ENCODE measurements at regions not wholly inside any gene's neighbourhood (a gene's known extent, or its start where the extent isn't known, plus 50 kb on each side); places are given as distances from the start of the nearest gene placed in this dataset.

DNA sequence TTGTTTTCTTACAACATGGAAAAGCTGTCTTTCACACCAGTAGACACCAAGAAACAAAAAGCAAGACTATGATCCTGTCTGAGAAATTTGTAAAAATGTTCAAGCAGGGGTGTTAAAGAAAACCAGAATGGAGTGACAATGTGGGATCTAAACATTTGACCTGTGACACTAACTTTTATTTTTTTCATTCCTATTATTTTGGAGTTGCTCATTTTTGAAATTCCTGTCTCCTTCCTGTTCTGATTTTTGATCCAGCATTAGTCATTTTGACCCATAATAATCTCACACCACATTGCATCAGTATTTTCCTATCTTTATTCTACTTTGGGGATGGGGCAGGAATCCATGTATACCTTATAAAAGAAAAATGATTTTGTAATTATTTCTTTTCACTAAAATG is 164.2 kb downstream of the DLEU7 start:
- DNase-seq (ENCODE audit: low read depth in 4 of 4, low spot score in 3 of 4): no peak

- no peak for DNase-seq (ENCODE audit: low read depth in 4 of 4, low spot score in 3 of 4)
Measured at GRCh38 chr13:50682002-50682401, 161.5 kb downstream of the DLEU7 start.

DNA sequence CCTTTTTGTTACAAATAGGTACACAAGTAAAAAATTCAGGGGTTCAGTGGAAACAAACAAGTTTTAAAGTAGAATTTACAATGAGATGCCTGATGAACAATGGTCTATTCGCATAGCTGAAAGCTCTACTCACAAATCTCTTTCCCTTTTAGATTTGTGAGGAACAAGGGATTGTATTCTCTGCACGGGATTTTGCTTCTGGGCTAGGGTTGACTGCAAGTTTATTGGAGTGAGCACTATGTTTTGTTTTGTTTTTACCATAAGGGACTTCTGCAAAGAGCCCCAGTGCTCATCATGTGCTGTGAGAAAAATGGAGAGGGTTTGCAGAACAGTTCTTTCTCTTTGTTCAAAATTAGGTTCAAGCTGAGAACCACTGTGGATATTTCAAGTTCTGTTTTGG is 160.5 kb downstream of the DLEU7 start:
- DNase-seq (ENCODE audit: low read depth in 4 of 4, low spot score in 3 of 4): no peak

DNA sequence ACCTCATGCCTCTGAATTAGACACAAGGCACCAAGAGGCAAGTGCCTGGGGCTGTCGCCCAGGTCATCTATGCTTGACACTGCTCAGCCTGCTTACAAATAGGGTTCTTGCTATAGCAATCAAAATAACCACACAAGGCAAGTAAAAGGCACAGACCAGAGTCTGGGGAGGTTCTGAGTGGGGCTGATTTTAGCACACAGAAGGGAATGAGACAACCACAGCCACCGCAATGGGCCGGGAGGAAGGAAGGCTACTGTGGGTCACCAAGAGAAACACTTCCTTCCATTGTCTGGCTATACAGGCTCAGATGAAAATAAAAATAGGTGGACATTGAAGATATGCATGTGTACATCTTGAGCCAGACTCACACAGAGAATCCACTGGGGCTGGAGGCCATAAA is 159.1 kb downstream of the DLEU7 start:
- DNase-seq (ENCODE audit: low read depth in 4 of 4, low spot score in 3 of 4): no peak

DNA sequence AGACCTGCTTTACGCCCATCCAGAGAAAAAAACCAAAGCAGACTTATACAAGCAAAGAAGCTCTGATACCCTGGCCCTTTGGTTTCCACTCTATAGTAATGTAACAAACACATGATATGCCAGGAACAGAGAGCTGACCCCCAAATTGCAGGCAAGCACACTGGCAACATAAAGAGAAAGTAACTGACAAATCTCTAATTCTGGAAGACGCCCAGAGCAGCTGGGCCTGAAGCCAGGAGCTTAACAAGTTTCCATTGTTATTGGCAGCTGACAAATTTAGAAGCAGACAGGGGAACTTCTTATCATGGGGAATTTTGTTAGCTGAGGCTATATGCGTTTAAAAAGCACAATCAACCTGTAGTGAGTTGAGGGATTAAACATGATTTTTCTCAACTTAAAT is 158.0 kb downstream of the DLEU7 start:
- DNase-seq (ENCODE audit: low read depth in 4 of 4, low spot score in 3 of 4): no peak

- DNase-seq (ENCODE audit: low read depth in 4 of 4, low spot score in 3 of 4): no peak
Measured at GRCh38 chr13:50685956-50686355, 157.5 kb downstream of the DLEU7 start.

GRCh38 chr13:50686551-50686950 is 156.9 kb downstream of the DLEU7 start:
- DNase-seq (ENCODE audit: low read depth in 4 of 4, low spot score in 3 of 4): no peak

DNA sequence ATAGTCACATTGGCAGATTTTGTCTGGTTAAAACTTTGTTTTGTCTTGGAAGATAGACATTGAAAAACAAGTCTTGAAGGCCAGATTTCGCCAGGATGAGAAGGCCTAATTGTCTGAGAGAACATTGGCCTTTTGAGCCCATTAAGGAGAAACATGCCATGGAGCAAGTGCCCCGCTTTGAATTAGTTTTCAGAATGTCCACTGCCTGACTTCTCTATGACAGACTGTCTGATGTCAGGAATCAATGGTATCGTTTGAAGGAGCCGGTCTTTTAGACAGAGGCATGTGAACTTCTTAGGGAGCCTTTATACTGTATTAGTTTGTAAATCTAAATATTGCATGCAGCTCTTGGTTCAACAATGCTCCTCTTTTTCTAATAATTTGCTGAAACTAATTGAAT is 155.9 kb downstream of the DLEU7 start:
- DNase-seq (ENCODE audit: low read depth in 4 of 4, low spot score in 3 of 4): no peak

- no peak for DNase-seq (ENCODE audit: low read depth in 4 of 4, low spot score in 3 of 4)
Measured at GRCh38 chr13:50690006-50690405, 153.5 kb downstream of the DLEU7 start.

- DNase-seq (ENCODE audit: low read depth in 4 of 4, low spot score in 3 of 4): no peak
Measured at GRCh38 chr13:50691176-50691680, 152.3 kb downstream of the DLEU7 start.

DNA sequence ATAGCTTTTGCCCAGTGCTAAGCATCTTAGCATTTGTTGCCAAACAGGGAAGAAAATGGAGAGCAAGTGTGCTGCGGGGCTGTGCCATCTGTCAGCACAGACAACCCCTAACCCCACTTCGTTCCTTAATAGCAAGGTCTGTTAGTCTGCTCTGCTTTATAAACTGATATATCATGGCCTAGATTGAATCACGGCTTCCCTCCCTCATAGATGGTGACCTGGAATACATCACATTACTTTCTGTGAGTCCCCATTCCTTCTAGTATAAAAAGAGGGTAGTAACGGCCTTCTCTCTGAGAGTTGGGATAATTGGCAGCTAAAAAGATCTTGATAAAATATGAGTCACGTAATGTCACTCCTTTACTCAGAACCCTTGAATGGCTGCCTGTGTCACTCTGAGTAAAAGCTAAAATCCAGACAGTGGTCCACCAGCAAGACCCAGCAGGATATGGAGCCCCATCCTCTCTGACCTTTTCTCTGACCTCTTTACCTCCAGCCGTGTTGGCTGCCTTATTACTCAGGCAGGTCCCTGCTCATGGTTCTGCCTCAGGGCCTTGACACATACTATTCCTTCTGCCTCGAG is 151.7 kb downstream of the DLEU7 start:
- no peak for DNase-seq (ENCODE audit: low read depth in 4 of 4, low spot score in 3 of 4)

- DNase-seq (ENCODE audit: low read depth in 4 of 4, low spot score in 3 of 4): no peak
Measured at GRCh38 chr13:50692396-50692915, 151.0 kb downstream of the DLEU7 start.

DNA sequence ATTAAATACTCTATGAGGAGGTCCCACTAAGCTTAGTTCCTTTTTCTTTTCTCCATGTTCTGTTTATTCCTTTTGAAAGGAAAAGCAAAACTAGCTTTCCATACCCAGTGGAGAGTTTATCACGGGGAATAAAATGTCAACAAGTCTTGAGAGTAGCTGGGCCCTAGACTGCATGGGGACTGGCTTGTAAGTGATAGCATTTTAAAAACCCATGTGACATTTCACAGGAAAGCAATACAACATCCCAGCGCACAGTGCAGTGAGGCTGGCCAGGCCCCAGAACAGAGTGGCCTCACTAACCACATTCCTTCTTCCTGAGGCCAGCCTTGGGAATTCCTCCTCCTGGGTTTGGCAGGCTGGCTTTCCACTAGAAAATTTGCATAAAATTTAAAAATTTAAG is 149.8 kb downstream of the DLEU7 start:
- no peak for DNase-seq (ENCODE audit: low read depth in 4 of 4, low spot score in 3 of 4)

DNA sequence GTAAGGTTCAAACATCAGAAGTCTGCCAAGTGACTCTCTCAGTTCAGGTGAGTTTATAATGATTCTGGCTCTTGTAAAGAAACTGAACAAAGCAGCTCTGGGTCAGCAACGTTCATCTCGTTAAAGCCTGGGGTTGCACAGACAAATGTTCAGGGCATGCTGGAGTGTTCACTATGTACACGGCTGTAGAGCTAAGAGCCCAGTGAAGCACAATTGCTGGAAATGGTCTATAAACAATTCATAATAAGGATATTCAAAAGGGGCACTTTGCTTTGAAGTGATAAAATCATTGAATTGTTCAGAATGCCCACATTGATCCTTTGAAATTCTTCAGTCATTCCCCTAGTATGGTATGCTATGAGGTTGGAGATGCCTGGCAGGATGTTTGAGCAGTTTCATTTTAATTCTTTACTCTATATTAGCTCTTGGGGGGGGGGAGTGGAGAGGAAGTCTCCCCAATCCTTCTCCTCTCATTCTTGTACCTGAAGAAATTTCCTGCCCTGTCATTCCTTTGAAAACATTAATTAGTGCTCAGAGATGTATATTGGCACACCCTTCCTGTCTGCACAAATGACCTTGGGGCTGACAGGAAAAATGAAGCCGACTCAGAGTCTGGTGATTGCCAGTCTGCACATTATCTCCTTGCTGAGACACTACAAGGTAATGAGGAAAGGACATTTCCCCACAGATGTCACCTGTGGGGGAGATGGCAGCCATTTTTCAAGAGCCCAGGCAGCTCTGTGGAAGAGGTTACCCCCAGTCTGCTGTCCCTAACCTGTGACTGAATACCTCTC is 145.5 kb downstream of the DLEU7 start:
- no peak for DNase-seq (ENCODE audit: low read depth in 4 of 4, low spot score in 3 of 4)

GRCh38 chr13:50699874-50700663 is 143.4 kb downstream of the DLEU7 start:
- no peak for DNase-seq (ENCODE audit: low read depth in 4 of 4, low spot score in 3 of 4)

DNA sequence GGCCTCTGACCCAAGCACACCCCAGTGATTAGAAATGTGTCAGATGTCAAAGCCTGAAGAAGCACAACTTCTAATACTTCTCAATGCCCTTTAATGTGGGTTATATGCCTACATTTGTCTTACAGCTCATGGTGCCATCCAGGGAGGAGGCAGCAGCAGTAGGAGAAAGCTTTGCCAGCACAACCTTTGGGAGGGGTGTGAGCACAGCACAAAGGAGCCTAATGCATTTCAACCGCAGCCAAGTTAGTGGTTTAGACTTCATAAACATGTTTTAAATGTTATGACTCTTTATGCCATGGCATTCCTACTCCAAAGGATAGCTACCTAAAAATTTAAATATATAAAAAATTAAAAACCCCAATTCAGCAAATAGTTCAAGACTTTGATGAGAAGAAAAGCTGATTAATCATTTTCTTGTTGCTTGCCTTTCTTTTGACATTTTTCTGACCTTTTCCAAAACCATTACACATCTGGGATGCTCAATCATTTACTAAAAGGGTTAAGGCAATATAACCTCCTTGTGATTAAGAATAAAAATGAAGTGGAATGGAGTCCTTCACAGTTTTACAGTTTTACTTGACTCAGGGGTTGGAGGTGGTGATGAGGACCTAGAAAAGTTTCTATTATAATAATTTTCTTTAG is 142.7 kb downstream of the DLEU7 start:
- no peak for DNase-seq (ENCODE audit: low read depth in 4 of 4, low spot score in 3 of 4)

DNA sequence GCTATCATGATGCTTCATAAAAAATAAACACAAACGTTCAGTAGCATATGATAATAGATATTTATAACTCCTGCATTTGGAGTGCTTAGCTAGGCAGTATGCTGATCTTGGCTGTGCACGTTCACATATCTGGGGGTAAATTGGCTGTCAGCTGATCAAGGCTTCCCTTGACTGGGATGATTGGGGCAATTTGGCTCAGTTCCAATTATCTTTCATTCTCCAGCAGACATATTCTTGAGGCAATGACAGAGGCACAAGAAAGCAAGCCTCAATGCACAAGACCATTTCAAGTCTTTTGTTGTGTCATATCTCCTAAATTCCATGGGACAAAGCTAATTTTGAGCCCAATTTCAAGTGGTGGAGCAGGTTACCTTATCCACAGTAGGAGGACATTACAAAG is 142.0 kb downstream of the DLEU7 start:
- no peak for DNase-seq (ENCODE audit: low read depth in 4 of 4, low spot score in 3 of 4)

DNA sequence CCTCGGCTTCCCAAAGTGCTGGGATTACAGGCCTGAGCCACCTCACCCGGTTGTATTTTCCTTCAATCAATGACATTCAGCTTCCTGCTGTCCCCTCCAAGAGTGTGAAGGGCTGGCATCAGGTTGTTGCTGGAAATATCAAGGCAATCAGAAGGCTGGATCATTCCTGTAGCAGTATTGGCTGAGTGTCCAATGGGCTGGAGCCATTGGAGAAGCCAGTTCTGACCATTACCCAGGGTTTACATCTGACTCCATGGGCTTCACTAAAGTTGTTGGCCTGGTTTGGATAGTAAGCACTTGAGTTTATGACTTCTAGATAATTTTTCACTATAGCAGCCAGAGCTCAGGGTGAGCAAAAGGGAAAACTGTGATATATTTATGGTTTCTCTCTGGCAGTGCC is 137.0 kb downstream of the DLEU7 start:
- DNase-seq (ENCODE audit: low read depth in 4 of 4, low spot score in 3 of 4): no peak

- no peak for DNase-seq (ENCODE audit: low read depth in 4 of 4, low spot score in 3 of 4)
Measured at GRCh38 chr13:50707628-50708027, 135.9 kb downstream of the DLEU7 start.

GRCh38 chr13:50708461-50708860 is 135.0 kb downstream of the DLEU7 start:
- DNase-seq (ENCODE audit: low read depth in 4 of 4, low spot score in 3 of 4): no peak

GRCh38 chr13:50709058-50709457 is 134.4 kb downstream of the DLEU7 start:
- DNase-seq (ENCODE audit: low read depth in 4 of 4, low spot score in 3 of 4): no peak

Measured in left renal pelvis (tissue), 4 donors.